DND-41 (cell line): ENCODE measurements at regions not wholly inside any gene's neighbourhood (a gene's known extent, or its start where the extent isn't known, plus 50 kb on each side); places are given as distances from the start of the nearest gene placed in this dataset.
A peak's percentile ranks its signal among the peaks of the same experiment; 100 is the strongest.

ENCODE experiments used
- ATAC-seq: fragments of 200-7000 bp; cut with Tn5 transposase; 3 replicates; pipeline ENCODE4 v1.9.1; 2021; ENCODE audit warnings: low read depth; ENCODE audit not compliant: insufficient read depth
- DNase-seq: peaks from one replicate; pipeline ENCODE4 v3.0.0-alpha.2; 2020
- H2AFZ ChIP-seq: 2 replicates; pipeline ENCODE4 v1.6.0; 2012; ENCODE audit warnings: low read depth, low read length
- H3K27ac ChIP-seq: 2 replicates; pipeline ENCODE4 v1.5.1; 2012; ENCODE audit warnings: low read length, inconsistent platforms
- H3K27me3 ChIP-seq: fragments of 200-600 bp; sonication (generic); 2 replicates; pipeline ENCODE4 v1.6.0; 2012; ENCODE audit warnings: low read length, mild to moderate bottlenecking, inconsistent platforms; ENCODE audit not compliant: insufficient read depth, poor library complexity
- H3K36me3 ChIP-seq: 2 replicates; pipeline ENCODE4 v1.5.1; 2012; ENCODE audit warnings: low read length, inconsistent platforms; ENCODE audit not compliant: insufficient read depth
- H3K4me1 ChIP-seq: 2 replicates; pipeline ENCODE4 v1.5.1; 2012; ENCODE audit warnings: mild to moderate bottlenecking, low read length; ENCODE audit not compliant: insufficient read depth
- H3K4me2 ChIP-seq: 2 replicates; pipeline ENCODE4 v1.6.0; 2012; ENCODE audit warnings: mild to moderate bottlenecking, moderate library complexity, low read length, inconsistent platforms; ENCODE audit not compliant: insufficient read depth
- H3K4me3 ChIP-seq, 2 experiments: fragments of 200-600 bp in 1 of 2; shearing (Covaris generic) in 1 of 2; 2 replicates each; pipeline ENCODE4 v1.5.1; 2012 to 2016; ENCODE audit warnings: inconsistent platforms in 2 of 2, low read length in 2 of 2, mild to moderate bottlenecking in 2 of 2, low read depth in 1 of 2, moderate library complexity in 1 of 2
- H3K79me2 ChIP-seq: 2 replicates; pipeline ENCODE4 v1.6.0; 2012; ENCODE audit warnings: low read length, inconsistent platforms; ENCODE audit not compliant: insufficient read depth
- H3K9ac ChIP-seq: 2 replicates; pipeline ENCODE4 v1.6.0; 2012; ENCODE audit warnings: low read depth, mild to moderate bottlenecking, inconsistent platforms, low read length, moderate library complexity
- H3K9me3 ChIP-seq: 2 replicates; pipeline ENCODE4 v1.5.1; 2012; ENCODE audit warnings: low read length, moderate library complexity, mild to moderate bottlenecking, inconsistent platforms; ENCODE audit not compliant: insufficient read depth, severe bottlenecking
- H4K20me1 ChIP-seq: 2 replicates; pipeline ENCODE4 v1.6.0; 2012; ENCODE audit warnings: low read length; ENCODE audit not compliant: insufficient read depth
- CTCF ChIP-seq: IDR thresholded peaks from 2 replicates; pipeline ENCODE4 v1.5.1; 2012; ENCODE audit warnings: borderline replicate concordance, low read length, moderate library complexity, mild to moderate bottlenecking; ENCODE audit not compliant: poor library complexity, severe bottlenecking; ENCODE audit errors: extremely low read depth
- EZH2 ChIP-seq: IDR thresholded peaks from 3 replicates; pipeline ENCODE4 v1.6.1; 2012; ENCODE audit warnings: borderline replicate concordance, low read depth, mild to moderate bottlenecking, moderate library complexity, low read length, inconsistent platforms; ENCODE audit not compliant: severe bottlenecking

GRCh38 chr9:117782931-117783788, 79.0 kb downstream of the TLR4 start:
- Histone ChIP-seq H3K4me2 (peak overlapping the region; percentile 64), H3K4me3 (peak overlapping the region; percentile 5 to 57; a peak in 3 of 4 replicates), H2AFZ (peak overlapping the region; percentile 75), H3K27me3 (peaks cover 7% of the 10 kb centered on the region), H3K36me3 (no peaks in the 10 kb centered on the region), H3K9me3 (no peaks in the 10 kb centered on the region), H3K9ac (peak overlapping the region; percentile 8; the same call in 1 of the 2 replicates), H3K79me2 (no peaks in the 10 kb centered on the region), H3K4me1 (peaks cover 17% of the 10 kb centered on the region), H4K20me1 (no peaks in the 10 kb centered on the region), H3K27ac (no peak overlapping the region; the same call in 1 of the 2 replicates)
- ATAC-seq (peak; percentile 86), DNase-seq (peak; percentile 66)
- TF ChIP-seq CTCF (peak; percentile 92), EZH2 (no peak)

GRCh38 chr9:117783828-117784227, 79.6 kb downstream of the TLR4 start:
- Histone ChIP-seq H3K27me3 (peaks cover 7% of the 10 kb centered on the region), H3K9ac (no peak overlapping the region), H4K20me1 (no peaks in the 10 kb centered on the region), H3K79me2 (no peaks in the 10 kb centered on the region), H3K4me2 (peak overlapping the region; percentile 64), H3K27ac (no peak overlapping the region), H3K9me3 (no peaks in the 10 kb centered on the region), H3K36me3 (no peaks in the 10 kb centered on the region), H3K4me3 (peak overlapping the region in 1 of 2 experiments; percentile 57; a peak in 2 of 4 replicates), H2AFZ (peak overlapping the region; percentile 75), H3K4me1 (peaks cover 17% of the 10 kb centered on the region)
- peak; percentile 29; the same call in 2 of the 3 replicates for ATAC-seq
- no peak for TF ChIP-seq CTCF
- no peak for TF ChIP-seq EZH2
- peak; percentile 3 for DNase-seq

- no peaks in the 10 kb centered on the region for H3K9me3 ChIP-seq
- H3K36me3 ChIP-seq, result no peaks in the 10 kb centered on the region
- H2AFZ ChIP-seq, result no peak overlapping the region
- H4K20me1 ChIP-seq, result no peaks in the 10 kb centered on the region
- H3K27ac ChIP-seq, result no peak overlapping the region
- no peak overlapping the region for H3K4me3 ChIP-seq
- DNase-seq (no peak), ATAC-seq (no peak)
- no peak overlapping the region for H3K9ac ChIP-seq
- H3K4me1 ChIP-seq, result peaks cover 17% of the 10 kb centered on the region
- H3K79me2 ChIP-seq, result no peaks in the 10 kb centered on the region
- H3K27me3 ChIP-seq, result peaks cover 7% of the 10 kb centered on the region
- TF ChIP-seq CTCF (no peak), EZH2 (no peak)
- H3K4me2 ChIP-seq, result no peak overlapping the region
Measured at GRCh38 chr9:117784996-117785395, 80.8 kb downstream of the TLR4 start.
